BLaER1 treated with 17β-estradiol and CSF1 and Interleukin-3, amounts not matched to agents 10 nM and 100 nM (cell line): ENCODE measurements at regions not wholly inside any gene's neighbourhood (a gene's known extent, or its start where the extent isn't known, plus 50 kb on each side); places are given as distances from the start of the nearest gene placed in this dataset.
A peak's percentile ranks its signal among the peaks of the same experiment; 100 is the strongest.

ENCODE experiments used
- H3K27ac ChIP-seq, 11 experiments: shearing (Covaris generic); formaldehyde crosslinking; 2 replicates each; pipeline ENCODE4 v1.8.1; 2022
- H3K27me3 ChIP-seq, 11 experiments: shearing (Covaris generic); formaldehyde crosslinking; 2 replicates each; pipeline ENCODE4 v1.8.1; 2022
- H3K36me3 ChIP-seq, 11 experiments: shearing (Covaris generic); formaldehyde crosslinking; 2 replicates each; pipeline ENCODE4 v1.8.1; 2022
- H3K4me1 ChIP-seq, 10 experiments: shearing (Covaris generic); formaldehyde crosslinking; 2 replicates each; pipeline ENCODE4 v1.8.1; 2022
- H3K4me2 ChIP-seq, 11 experiments: shearing (Covaris generic); formaldehyde crosslinking; 2 replicates each; pipeline ENCODE4 v1.8.1; 2022
- H3K4me3 ChIP-seq, 10 experiments: shearing (Covaris generic); formaldehyde crosslinking; 2 replicates each; pipeline ENCODE4 v1.8.1; 2022
- H3K9ac ChIP-seq, 11 experiments: shearing (Covaris generic); formaldehyde crosslinking; 2 replicates each; pipeline ENCODE4 v1.8.1; 2022
- H3K9me3 ChIP-seq, 11 experiments: shearing (Covaris generic); formaldehyde crosslinking; replicated peaks in 1 of 11; 2 replicates each; pipeline ENCODE4 v1.8.1; 2022
- H4K20me1 ChIP-seq, 11 experiments: shearing (Covaris generic); formaldehyde crosslinking; 2 replicates each; pipeline ENCODE4 v1.8.1; 2022
- Cebpa-rat ChIP-seq, 11 experiments: shearing (Covaris generic); IDR thresholded peaks; 2 replicates each; pipeline ENCODE4 v1.8.1; 2022

DNA sequence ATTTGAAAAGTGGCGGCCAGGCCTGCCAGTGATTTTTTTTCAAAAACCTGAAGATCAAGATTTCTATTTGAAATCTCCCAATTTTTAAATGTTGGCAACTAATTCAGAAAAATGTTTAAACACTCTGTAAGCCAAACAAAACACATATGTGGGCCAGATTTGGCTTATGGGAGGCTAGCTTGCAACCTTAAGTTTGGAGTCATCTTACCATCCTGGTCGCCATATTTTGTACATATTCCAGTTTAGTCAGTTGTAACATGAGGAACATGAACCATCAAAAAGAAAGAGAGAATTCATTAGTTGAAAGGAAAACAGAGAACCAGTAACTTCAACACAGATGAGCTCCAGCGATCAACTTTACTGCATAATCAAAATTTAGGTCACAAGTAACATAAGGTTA lies 115.4 kb downstream of the TMEM26 start:
- no peak for TF ChIP-seq Cebpa-rat (IDR thresholded peaks at IDR 0.05)
- no peak overlapping the region for H3K27ac ChIP-seq
- no peaks in the 10 kb centered on the region for H3K4me1 ChIP-seq
- no peak overlapping the region for H3K4me2 ChIP-seq
- no peak overlapping the region for H3K9ac ChIP-seq
- no peaks in the 10 kb centered on the region for H3K36me3 ChIP-seq
- no peaks in the 10 kb centered on the region for H4K20me1 ChIP-seq
- no peaks in the 10 kb centered on the region for H3K9me3 ChIP-seq
- no peaks in the 10 kb centered on the region for H3K27me3 ChIP-seq
- H3K4me3 ChIP-seq = no peak overlapping the region

- no peaks in the 10 kb centered on the region for H3K4me1 ChIP-seq
- H3K9ac ChIP-seq = no peak overlapping the region
- H3K27ac ChIP-seq = no peak overlapping the region
- no peak overlapping the region for H3K4me2 ChIP-seq
- H4K20me1 ChIP-seq = no peaks in the 10 kb centered on the region
- H3K27me3 ChIP-seq = no peaks in the 10 kb centered on the region
- H3K4me3 ChIP-seq = no peak overlapping the region
- H3K9me3 ChIP-seq = no peaks in the 10 kb centered on the region
- H3K36me3 ChIP-seq = no peaks in the 10 kb centered on the region
- TF ChIP-seq Cebpa-rat (IDR thresholded peaks at IDR 0.05) = no peak
Observed at GRCh38 chr10:61336831-61337230, 116.3 kb downstream of the TMEM26 start.

- H3K9ac ChIP-seq = no peak overlapping the region
- H3K9me3 ChIP-seq = peaks cover 0 to 6% (median 5%) of the 10 kb centered on the region in 11 experiments; a peak in 10 of 22 replicates
- no peak overlapping the region for H3K27ac ChIP-seq
- no peaks in the 10 kb centered on the region for H3K36me3 ChIP-seq
- no peak overlapping the region for H3K4me3 ChIP-seq
- H3K27me3 ChIP-seq = no peaks in the 10 kb centered on the region
- H3K4me2 ChIP-seq = no peak overlapping the region
- H3K4me1 ChIP-seq = no peaks in the 10 kb centered on the region
- H4K20me1 ChIP-seq = no peaks in the 10 kb centered on the region
- TF ChIP-seq Cebpa-rat (IDR thresholded peaks at IDR 0.05) = no peak
Observed at GRCh38 chr10:61335359-61335758, 117.8 kb downstream of the TMEM26 start.

DNA sequence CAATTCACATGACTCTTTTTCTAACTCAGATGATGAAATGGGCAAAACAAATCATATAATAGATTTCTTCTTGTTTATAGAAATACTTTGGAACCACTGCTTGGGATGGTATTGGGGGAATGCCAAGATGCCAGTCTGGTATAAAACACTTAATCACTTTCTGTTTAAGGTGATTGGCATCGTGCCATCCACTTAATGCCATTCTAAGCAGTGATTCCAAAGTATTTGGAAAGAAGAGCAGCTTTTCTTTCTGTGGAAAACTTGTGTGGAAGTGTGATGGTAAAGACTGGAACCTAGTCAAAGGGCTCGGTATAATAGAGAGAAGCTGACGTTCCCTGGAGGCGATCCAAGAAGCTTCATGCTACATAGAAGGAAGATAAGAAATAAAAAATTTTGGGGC lies 120.6 kb downstream of the TMEM26 start:
- Histone ChIP-seq H3K27me3 (no peaks in the 10 kb centered on the region), H3K9ac (no peak overlapping the region), H3K4me1 (no peaks in the 10 kb centered on the region), H4K20me1 (no peaks in the 10 kb centered on the region), H3K27ac (no peak overlapping the region), H3K9me3 (peaks cover 19 to 32% (median 25%) of the 10 kb centered on the region in 11 experiments; a peak in 21 of 22 replicates), H3K4me3 (no peak overlapping the region), H3K4me2 (no peak overlapping the region), H3K36me3 (no peaks in the 10 kb centered on the region)
- TF ChIP-seq Cebpa-rat (IDR thresholded peaks at IDR 0.05) = no peak

GRCh38 chr10:61330669-61331068 lies 122.5 kb downstream of the TMEM26 start:
- Histone ChIP-seq H3K36me3 (no peaks in the 10 kb centered on the region), H3K4me1 (no peaks in the 10 kb centered on the region), H4K20me1 (no peaks in the 10 kb centered on the region), H3K9ac (no peak overlapping the region), H3K4me2 (no peak overlapping the region), H3K4me3 (no peak overlapping the region), H3K9me3 (peaks cover 19 to 34% (median 25%) of the 10 kb centered on the region in 11 experiments; a peak in 21 of 22 replicates), H3K27ac (no peak overlapping the region), H3K27me3 (no peaks in the 10 kb centered on the region)
- TF ChIP-seq Cebpa-rat (IDR thresholded peaks at IDR 0.05) = no peak

GRCh38 chr10:61329854-61330253 lies 123.3 kb downstream of the TMEM26 start:
- Histone ChIP-seq H3K36me3 (no peaks in the 10 kb centered on the region), H3K9me3 (peaks cover 19 to 34% (median 25%) of the 10 kb centered on the region in 11 experiments; a peak in 21 of 22 replicates), H3K27me3 (no peaks in the 10 kb centered on the region), H3K27ac (no peak overlapping the region), H3K9ac (no peak overlapping the region), H3K4me1 (peaks cover 0 to 6% (median 0%) of the 10 kb centered on the region in 10 experiments; a peak in 3 of 20 replicates), H3K4me2 (no peak overlapping the region), H3K4me3 (no peak overlapping the region), H4K20me1 (no peaks in the 10 kb centered on the region)
- no peak for TF ChIP-seq Cebpa-rat (IDR thresholded peaks at IDR 0.05)

DNA sequence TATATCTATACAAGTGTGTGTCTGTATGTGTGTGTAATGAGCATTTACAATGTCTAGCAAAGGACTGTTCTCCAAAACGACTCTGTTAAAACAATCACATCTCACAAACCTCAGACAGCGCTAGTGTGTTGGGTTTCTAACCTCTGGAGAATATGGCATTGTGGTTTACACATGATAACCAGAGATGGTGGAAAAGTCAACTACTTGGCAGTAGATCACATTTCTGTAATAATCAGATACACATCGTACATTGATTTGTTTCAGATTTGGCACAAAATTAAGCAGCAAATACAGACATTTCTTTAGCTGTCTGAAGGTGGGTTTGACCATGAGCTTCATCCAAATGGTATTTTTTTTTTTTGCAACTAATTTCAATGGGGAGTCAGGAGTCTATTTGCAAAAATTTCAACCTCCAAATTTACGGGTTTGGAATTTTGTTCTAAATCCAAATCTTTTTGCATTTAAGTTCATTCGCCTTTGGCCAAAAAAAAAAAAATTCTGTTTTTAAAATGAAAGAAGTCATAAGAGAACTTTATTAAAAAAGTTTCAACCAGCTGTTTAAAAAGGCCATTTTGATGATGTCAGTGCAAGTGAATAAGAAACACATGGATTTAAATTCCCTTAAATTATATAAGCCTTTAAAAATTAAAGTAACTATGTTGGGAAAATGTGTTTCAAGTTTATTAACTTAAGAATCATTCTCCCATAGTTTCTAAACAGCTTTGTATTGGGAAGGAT lies 127.8 kb downstream of the TMEM26 start:
- Histone ChIP-seq H3K9ac (no peak overlapping the region), H3K9me3 (peaks cover 13 to 29% (median 23%) of the 10 kb centered on the region in 11 experiments; a peak in 21 of 22 replicates), H3K4me1 (peaks cover 0 to 7% (median 0%) of the 10 kb centered on the region in 10 experiments; a peak in 3 of 20 replicates), H3K27ac (no peak overlapping the region), H3K27me3 (no peaks in the 10 kb centered on the region), H4K20me1 (no peaks in the 10 kb centered on the region), H3K36me3 (no peaks in the 10 kb centered on the region), H3K4me2 (0 out of 22 replicates have a peak overlapping the region, but pooled peaks of 3 of the 11 experiments have one; percentile 11 to 15 (median 13)), H3K4me3 (no peak overlapping the region)
- TF ChIP-seq Cebpa-rat (IDR thresholded peaks at IDR 0.05) = no peak

DNA sequence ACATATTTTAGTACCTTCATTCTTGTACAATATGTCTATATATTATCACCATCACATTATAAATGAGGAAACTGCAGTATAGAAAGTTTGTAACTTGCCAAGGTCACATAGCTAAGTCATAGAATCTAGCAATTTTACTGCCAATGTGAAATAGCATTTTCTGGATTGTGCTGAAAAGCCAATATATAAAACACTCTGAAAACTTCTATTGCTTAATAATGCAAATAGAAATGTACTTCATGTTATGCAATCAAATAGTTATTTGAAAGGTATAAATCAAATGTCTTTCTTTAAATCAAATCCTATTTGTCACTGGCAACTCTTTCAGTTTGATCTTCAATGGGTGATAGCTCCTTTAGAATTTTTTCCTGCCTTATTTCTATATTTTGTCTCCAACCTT lies 129.5 kb downstream of the TMEM26 start:
- Histone ChIP-seq H3K4me1 (peaks cover 0 to 7% (median under 1%) of the 10 kb centered on the region in 10 experiments; a peak in 6 of 20 replicates), H3K9ac (no peak overlapping the region), H3K4me3 (no peak overlapping the region), H3K27ac (no peak overlapping the region), H3K36me3 (no peaks in the 10 kb centered on the region), H3K4me2 (no peak overlapping the region), H3K9me3 (peaks cover 0 to 13% (median 9%) of the 10 kb centered on the region in 11 experiments; a peak in 20 of 22 replicates), H4K20me1 (no peaks in the 10 kb centered on the region), H3K27me3 (no peaks in the 10 kb centered on the region)
- TF ChIP-seq Cebpa-rat (IDR thresholded peaks at IDR 0.05) = no peak

GRCh38 chr10:61321041-61321857 lies 131.9 kb downstream of the TMEM26 start:
- no peak overlapping the region for H3K27ac ChIP-seq
- no peaks in the 10 kb centered on the region for H3K9me3 ChIP-seq
- TF ChIP-seq Cebpa-rat (IDR thresholded peaks at IDR 0.05) = no peak
- H3K36me3 ChIP-seq = no peaks in the 10 kb centered on the region
- peaks cover 0 to 15% (median 2%) of the 10 kb centered on the region in 10 experiments; a peak in 6 of 20 replicates for H3K4me1 ChIP-seq
- H3K4me2 ChIP-seq = no peak overlapping the region
- H3K4me3 ChIP-seq = no peak overlapping the region
- no peaks in the 10 kb centered on the region for H3K27me3 ChIP-seq
- H3K9ac ChIP-seq = no peak overlapping the region
- no peaks in the 10 kb centered on the region for H4K20me1 ChIP-seq
